ENCODE measurements at regions not wholly inside any gene's neighbourhood (a gene's known extent, or its start where the extent isn't known, plus 50 kb on each side); places are given as distances from the start of the nearest gene placed in this dataset.

GRCh38 chr3:187516446-187517185 lies 148.4 kb downstream of the RTP4 start:
- TF ChIP-seq CTCF (conservative IDR thresholded peaks at IDR 0.05; ENCODE audit: low read length) = no peak
- no peak for TF ChIP-seq EZH2phosphoT487 (IDR thresholded peaks at IDR 0.05; ENCODE audit: borderline replicate concordance)

Measured in Loucy (cell line).